IPS-15b (cell line): ENCODE measurements at regions not wholly inside any gene's neighbourhood (a gene's known extent, or its start where the extent isn't known, plus 50 kb on each side); places are given as distances from the start of the nearest gene placed in this dataset.
"Not testable (repeated sequence)": the region's sequence is repeated elsewhere in the genome, so short reads cannot be mapped to it uniquely, and the experiment has no call there.

Source experiments
- H3K27me3 ChIP-seq: one replicate; pipeline ENCODE4 v1.6.1; 2013; ENCODE audit warnings: low read length; ENCODE audit not compliant: control insufficient read depth, insufficient read depth
- H3K36me3 ChIP-seq: one replicate; pipeline ENCODE4 v1.6.1; 2013; ENCODE audit warnings: low read length; ENCODE audit not compliant: control insufficient read depth, insufficient read depth
- H3K4me1 ChIP-seq: one replicate; pipeline ENCODE4 v1.6.1; 2013; ENCODE audit warnings: mild to moderate bottlenecking, low read length; ENCODE audit not compliant: control insufficient read depth, insufficient read depth
- H3K4me3 ChIP-seq: one replicate; pipeline ENCODE4 v1.5.1; 2013; ENCODE audit warnings: low read depth, low read length
- H3K9ac ChIP-seq: one replicate; pipeline ENCODE4 v1.6.1; 2013; ENCODE audit warnings: low read depth, mild to moderate bottlenecking, low read length
- H3K9me3 ChIP-seq: one replicate; pipeline ENCODE4 v1.6.1; 2013; ENCODE audit warnings: mild to moderate bottlenecking, low read length; ENCODE audit not compliant: control insufficient read depth, insufficient read depth

DNA sequence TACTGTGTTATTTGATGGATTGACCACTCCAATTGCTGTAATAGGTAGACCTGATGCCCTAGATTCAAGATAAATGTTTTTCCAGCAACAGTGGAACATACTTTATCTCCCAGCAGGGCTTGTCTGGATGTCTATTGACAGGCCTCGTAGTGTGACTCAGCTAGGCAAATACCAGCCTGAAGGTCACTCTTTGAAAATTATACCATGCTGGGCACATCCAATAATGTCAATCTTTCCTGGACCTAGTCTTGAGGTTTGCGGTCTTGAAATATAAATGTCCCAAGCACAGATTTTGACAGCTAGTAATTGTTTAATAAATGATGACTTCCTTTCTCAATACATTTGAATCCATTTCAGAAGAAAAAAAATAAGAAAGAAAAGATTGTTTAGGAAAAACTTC lies 1138.0 kb upstream of the TMPRSS15 start:
- H3K9me3 ChIP-seq, result no peaks in the 10 kb centered on the region
- H3K9ac ChIP-seq, result no peak overlapping the region
- H3K36me3 ChIP-seq, result no peaks in the 10 kb centered on the region
- no peaks in the 10 kb centered on the region for H3K27me3 ChIP-seq
- H3K4me1 ChIP-seq, result no peaks in the 10 kb centered on the region
- no peak overlapping the region for H3K4me3 ChIP-seq

DNA sequence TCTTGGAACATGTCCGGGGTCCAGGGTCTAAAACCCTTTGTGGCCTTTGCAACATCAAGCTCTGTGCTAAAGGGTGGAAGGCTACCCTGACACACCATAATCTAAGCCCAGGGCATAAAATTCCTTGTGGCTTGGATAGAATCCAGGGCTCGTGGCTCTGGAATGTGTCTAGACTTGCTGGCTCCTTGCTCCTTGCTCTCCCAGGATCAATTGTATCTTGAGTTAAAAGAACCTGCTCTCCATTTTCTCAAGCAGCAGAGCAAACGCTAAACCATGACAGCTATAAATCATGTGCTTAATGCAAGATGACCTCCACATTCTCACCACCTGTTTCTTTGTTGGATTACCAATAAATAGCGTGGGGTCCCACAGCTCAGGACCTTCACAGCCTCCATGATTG lies 1140.9 kb upstream of the TMPRSS15 start:
- not testable (repeated sequence) for H3K27me3 ChIP-seq, H3K4me1 ChIP-seq, H3K4me3 ChIP-seq, H3K9me3 ChIP-seq, H3K36me3 ChIP-seq, H3K9ac ChIP-seq

DNA sequence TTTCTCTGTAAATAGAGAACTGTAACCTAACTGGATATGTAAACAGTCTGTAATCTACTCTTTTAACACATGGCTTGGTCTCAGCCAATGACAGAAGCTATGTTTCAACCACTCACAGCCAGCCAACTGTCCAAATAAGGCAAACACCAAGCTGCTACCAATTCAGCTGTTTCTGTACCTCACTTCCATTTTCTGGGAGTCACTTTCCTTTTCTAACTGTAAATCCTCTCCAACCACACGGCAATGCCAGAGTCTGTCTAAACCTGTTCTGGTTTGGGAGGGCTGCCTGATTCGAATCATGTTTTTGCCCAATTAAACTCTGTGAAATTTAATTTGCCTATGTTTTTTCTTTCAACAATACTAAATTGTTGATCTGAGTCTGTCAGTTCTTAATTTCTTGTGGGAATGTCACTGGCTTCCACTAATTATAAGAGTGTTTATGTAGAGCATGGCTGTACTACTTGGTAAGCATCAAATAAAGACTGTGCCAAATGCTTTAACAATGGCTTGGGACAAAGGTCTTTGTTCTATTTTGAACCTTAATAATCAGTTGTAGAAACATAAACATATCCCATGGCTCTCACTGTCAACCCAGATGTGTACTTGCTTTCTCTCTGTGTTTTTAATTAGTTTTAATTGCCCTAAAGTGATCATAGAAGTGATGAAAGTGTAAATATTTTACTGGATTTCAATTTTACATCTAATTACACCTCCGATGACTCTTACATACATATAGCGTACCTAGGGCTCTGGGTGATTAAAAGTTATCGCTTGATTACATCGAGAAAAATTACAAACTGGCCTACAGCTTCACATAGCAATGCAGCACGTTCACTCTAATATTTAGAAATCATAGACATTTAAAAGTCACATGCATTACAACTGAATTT lies 1144.6 kb upstream of the TMPRSS15 start:
- H3K36me3 ChIP-seq, result no peaks in the 10 kb centered on the region
- no peak overlapping the region for H3K9ac ChIP-seq
- no peak overlapping the region for H3K4me3 ChIP-seq
- H3K4me1 ChIP-seq, result peaks cover 2% of the 10 kb centered on the region
- no peaks in the 10 kb centered on the region for H3K9me3 ChIP-seq
- H3K27me3 ChIP-seq, result no peaks in the 10 kb centered on the region

DNA sequence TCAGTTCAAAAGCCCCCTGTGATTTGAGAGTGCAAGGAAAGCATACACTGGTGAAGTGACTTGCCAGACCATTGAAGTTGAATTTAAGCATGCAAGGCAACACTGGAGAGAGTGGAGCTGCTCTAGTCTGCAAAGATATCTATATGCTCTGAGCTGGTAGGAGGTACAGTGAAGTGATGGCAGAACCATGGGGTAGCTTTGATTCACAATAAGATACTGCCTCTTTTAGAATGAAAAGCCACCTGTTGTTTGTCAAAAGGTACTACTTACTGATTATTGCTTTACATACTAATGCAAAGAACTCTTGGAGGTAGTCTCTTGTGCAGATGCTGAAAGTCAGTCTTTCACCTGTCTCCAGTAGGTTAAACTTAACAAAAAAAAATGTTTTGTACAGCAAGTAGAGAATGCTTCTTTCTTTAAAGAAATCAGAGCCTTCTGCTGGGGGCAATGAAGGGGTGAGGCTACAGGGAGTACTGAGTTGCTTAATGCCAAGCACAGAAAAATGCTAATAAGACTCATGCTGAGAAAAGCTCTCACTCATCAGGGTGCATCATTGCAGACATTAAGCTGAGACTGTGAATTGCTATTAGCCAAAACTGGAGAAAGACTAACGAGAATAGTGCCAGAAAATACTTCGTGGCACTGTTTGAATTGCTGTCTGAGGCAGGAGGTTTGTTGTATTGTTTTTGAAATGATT lies 1150.5 kb upstream of the TMPRSS15 start:
- H3K4me1 ChIP-seq, result peaks cover 25% of the 10 kb centered on the region
- no peaks in the 10 kb centered on the region for H3K36me3 ChIP-seq

DNA sequence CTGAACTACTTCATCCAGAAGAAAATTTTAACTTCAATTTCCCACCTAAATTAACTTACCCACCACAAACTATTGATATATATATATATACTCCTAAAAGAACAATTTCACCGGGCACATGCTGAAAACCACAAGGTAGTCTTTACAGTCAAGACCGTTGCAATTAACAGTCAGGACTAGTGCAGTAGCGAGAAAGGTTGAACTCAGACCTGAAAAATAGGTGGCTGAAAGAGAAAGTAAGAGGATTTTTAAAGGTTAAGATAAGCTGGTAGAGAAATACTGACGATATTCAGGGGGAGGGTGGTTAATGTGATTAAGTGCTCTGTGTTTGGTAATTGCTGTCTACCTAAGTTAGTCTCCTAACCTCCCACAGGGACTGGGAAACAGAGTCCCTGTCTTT lies 1153.5 kb upstream of the TMPRSS15 start:
- no peaks in the 10 kb centered on the region for H3K36me3 ChIP-seq
- no peaks in the 10 kb centered on the region for H3K27me3 ChIP-seq
- peaks cover 25% of the 10 kb centered on the region for H3K4me1 ChIP-seq
- no peaks in the 10 kb centered on the region for H3K9me3 ChIP-seq
- no peak overlapping the region for H3K4me3 ChIP-seq
- H3K9ac ChIP-seq, result no peak overlapping the region

More for the DNA sequence above, 1150.5 kb upstream of the TMPRSS15 start:
- no peak overlapping the region for H3K4me3 ChIP-seq
- H3K9ac ChIP-seq, result no peak overlapping the region
- H3K9me3 ChIP-seq, result no peaks in the 10 kb centered on the region
- no peaks in the 10 kb centered on the region for H3K27me3 ChIP-seq

DNA sequence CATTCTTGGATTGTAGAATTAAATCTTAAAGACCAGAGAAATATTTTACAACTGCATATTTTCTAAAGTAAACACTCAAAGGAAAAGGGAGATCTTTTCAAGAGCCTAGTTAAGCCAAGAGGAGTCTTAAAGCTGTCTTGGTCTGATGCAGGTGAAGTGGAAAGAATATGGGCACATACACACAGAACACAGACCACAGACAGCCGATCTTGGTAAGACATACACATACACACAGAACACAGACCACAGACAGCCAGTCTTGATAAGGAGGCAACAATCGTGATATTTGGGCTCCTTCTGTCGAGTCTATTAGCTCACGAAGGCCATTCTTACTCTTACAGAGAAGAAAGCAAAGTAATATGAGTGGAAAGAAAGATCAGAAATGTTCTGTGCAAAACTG lies 1153.9 kb upstream of the TMPRSS15 start:
- H3K9me3 ChIP-seq, result no peaks in the 10 kb centered on the region
- H3K4me3 ChIP-seq, result no peak overlapping the region
- H3K4me1 ChIP-seq, result peaks cover 25% of the 10 kb centered on the region
- H3K27me3 ChIP-seq, result no peaks in the 10 kb centered on the region
- H3K36me3 ChIP-seq, result no peaks in the 10 kb centered on the region
- no peak overlapping the region for H3K9ac ChIP-seq

DNA sequence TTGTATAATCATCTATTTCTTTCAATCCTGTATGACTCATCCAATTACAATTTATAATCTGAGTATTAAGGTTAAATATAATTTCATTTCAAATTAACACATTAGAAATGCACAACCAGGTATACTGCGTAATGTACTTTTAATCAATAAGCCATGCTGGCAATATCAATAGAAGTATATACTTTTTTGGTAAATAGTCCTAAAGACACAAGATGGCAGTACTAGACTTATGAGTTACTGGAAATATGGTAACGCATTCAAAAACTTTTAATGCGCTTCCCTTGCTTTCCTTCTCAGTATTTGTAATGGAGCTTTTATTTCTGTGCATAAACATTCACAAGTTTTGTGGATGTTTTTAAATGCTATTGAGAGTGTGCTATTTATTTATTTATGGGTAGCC lies 1162.0 kb upstream of the TMPRSS15 start:
- H3K4me1 ChIP-seq, result no peaks in the 10 kb centered on the region

DNA sequence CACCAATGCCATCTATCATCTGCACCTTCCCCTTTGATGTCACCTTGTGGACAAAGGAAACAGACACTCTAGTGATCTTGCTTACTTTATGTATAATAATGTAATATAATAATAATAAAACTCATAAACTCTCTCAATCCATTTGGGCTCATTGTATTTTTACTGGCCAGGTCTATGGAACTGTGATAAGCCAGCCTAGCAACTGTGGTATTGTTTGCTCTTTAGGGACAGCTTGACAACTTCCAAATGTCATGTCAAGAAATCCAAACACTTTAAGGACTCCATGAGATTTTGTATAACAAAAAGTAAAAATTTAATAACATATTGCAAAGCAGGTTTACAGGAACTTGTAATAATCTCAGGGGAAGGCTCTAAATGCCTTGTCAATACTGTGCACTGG lies 1163.4 kb upstream of the TMPRSS15 start:
- no peak overlapping the region for H3K4me3 ChIP-seq
- H3K4me1 ChIP-seq, result no peaks in the 10 kb centered on the region
- no peaks in the 10 kb centered on the region for H3K27me3 ChIP-seq
- no peaks in the 10 kb centered on the region for H3K36me3 ChIP-seq
- no peak overlapping the region for H3K9ac ChIP-seq
- H3K9me3 ChIP-seq, result no peaks in the 10 kb centered on the region

More for the DNA sequence above, 1162.0 kb upstream of the TMPRSS15 start:
- Histone ChIP-seq H3K27me3 (no peaks in the 10 kb centered on the region), H3K36me3 (no peaks in the 10 kb centered on the region), H3K4me3 (no peak overlapping the region), H3K9ac (no peak overlapping the region), H3K9me3 (no peaks in the 10 kb centered on the region)

DNA sequence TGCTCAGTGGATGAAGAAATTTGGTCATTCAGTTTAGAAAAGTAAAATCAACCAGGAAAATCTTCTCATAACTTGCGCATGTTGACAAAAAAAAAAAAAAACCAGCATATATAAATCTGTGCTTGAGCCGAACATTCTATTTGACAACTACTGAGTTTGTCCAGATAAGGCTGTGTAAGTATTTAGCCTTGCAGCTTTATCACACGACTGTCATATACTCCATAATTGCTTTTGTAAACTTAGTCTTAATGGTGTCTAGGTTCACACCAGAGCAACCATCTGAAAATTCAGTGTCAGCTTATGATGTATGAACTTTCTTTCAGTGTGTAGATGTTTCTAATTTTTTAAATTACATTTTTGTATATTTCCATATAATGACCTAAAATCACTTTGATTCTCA lies 1173.8 kb upstream of the TMPRSS15 start:
- no peaks in the 10 kb centered on the region for H3K36me3 ChIP-seq
- H3K9me3 ChIP-seq, result no peaks in the 10 kb centered on the region
- H3K4me3 ChIP-seq, result no peak overlapping the region
- no peak overlapping the region for H3K9ac ChIP-seq
- H3K4me1 ChIP-seq, result no peaks in the 10 kb centered on the region
- no peaks in the 10 kb centered on the region for H3K27me3 ChIP-seq

DNA sequence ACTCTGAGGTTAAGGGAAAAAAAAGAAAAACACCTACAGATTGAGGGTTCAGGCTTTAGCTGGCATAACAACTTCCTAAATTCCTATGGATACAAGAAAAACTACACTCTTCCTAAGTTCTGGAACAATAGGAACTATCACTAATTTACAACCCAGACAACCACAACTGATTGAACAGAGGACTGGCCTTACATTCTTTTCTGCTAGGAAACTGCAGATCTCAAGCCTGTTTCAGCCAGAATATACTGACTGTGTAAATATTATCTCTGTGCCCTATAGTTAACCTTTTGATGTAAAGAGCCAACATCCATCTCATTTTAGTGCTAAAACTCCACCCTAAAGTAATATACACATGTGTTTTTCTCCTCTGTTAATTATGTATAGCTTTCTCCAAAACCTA lies 1186.5 kb upstream of the TMPRSS15 start:
- Histone ChIP-seq H3K4me1 (no peaks in the 10 kb centered on the region), H3K9ac (no peak overlapping the region), H3K4me3 (no peak overlapping the region), H3K36me3 (no peaks in the 10 kb centered on the region), H3K27me3 (no peaks in the 10 kb centered on the region), H3K9me3 (no peaks in the 10 kb centered on the region)

DNA sequence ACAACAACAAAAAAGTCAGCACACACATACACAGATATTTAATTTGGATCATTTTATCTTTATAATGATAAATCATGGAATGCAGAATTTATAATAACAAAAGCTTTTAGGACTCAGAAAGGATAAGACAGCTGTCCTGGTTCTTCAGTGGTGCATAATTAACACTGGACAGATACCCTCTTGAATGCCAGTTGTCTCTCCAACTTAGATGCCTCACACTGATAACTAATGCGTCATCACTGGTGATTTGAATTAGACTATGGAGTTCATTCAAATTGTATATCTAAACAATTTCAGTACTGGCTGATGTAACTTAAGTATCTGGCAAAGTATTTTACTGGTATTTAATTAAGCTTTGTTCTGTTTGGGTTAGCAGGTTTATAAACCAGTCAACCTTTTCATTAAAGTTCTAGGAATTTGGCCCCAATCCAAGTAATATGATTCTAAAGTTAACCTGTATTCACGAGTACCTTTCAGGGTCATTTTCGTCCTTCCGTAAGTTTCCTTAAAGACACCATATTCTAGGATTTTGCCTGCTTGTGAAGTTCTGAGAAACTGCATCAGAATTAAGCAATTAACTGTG lies 1199.5 kb upstream of the TMPRSS15 start:
- H3K9me3 ChIP-seq, result no peaks in the 10 kb centered on the region
- H3K4me3 ChIP-seq, result no peak overlapping the region
- no peaks in the 10 kb centered on the region for H3K36me3 ChIP-seq
- H3K9ac ChIP-seq, result no peak overlapping the region
- no peaks in the 10 kb centered on the region for H3K27me3 ChIP-seq
- H3K4me1 ChIP-seq, result peaks cover 17% of the 10 kb centered on the region
